Prostate gland (tissue), 2 donors: ENCODE measurements at regions not wholly inside any gene's neighbourhood (a gene's known extent, or its start where the extent isn't known, plus 50 kb on each side); places are given as distances from the start of the nearest gene placed in this dataset.

ENCODE experiments used
- POLR2A ChIP-seq: fragments of 450-650 bp; IDR thresholded peaks from one replicate; pipeline ENCODE4 v1.6.1; 2016; ENCODE audit warnings: antibody characterized with exemption, mild to moderate bottlenecking
- POLR2AphosphoS5 ChIP-seq: sonication (generic); formaldehyde crosslinking; IDR thresholded peaks from one replicate; pipeline ENCODE4 v1.6.1; 2017; ENCODE audit warnings: antibody characterized with exemption
- TF ChIP-seq, protein P1 (sequence below), 4 experiments: fragments of 200-600 bp in 2 of 4; fragments of 450-650 bp in 2 of 4; sonication (generic) in 2 of 4; IDR thresholded peaks; 1 replicate in 3 of 4; 2 replicates in 1 of 4; pipeline ENCODE4 v1.5.1; 2016 to 2019; ENCODE audit warnings: antibody characterized with exemption in 4 of 4, mild to moderate bottlenecking in 2 of 4, moderate library complexity in 2 of 4

DNA sequence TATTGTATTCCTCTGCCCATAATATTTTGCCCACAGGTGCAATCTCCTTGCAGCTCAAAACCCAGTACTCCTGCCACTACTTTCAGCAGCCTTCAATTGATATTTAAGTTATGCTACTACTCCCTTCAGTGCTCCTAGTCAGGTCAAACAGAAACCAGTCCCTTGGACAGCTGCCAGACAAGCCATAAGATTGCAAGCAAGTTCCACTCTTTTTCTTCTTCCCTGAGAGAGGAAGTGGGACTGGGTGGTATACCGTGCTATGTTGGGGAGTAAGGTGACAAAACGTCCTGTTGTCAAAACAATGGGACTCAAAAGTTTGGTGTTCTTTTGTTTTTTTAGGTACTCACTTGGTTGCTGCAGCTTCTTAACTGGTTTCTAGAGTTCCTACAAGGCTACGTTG lies 63.1 kb upstream of the FRY start:
- no peak for TF ChIP-seq POLR2A
- TF ChIP-seq, protein P1, sequence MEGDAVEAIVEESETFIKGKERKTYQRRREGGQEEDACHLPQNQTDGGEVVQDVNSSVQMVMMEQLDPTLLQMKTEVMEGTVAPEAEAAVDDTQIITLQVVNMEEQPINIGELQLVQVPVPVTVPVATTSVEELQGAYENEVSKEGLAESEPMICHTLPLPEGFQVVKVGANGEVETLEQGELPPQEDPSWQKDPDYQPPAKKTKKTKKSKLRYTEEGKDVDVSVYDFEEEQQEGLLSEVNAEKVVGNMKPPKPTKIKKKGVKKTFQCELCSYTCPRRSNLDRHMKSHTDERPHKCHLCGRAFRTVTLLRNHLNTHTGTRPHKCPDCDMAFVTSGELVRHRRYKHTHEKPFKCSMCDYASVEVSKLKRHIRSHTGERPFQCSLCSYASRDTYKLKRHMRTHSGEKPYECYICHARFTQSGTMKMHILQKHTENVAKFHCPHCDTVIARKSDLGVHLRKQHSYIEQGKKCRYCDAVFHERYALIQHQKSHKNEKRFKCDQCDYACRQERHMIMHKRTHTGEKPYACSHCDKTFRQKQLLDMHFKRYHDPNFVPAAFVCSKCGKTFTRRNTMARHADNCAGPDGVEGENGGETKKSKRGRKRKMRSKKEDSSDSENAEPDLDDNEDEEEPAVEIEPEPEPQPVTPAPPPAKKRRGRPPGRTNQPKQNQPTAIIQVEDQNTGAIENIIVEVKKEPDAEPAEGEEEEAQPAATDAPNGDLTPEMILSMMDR (IDR thresholded peaks at IDR 0.05): no peak
- no peak for TF ChIP-seq POLR2AphosphoS5
